CD1c-positive myeloid dendritic cell (primary cell): ENCODE measurements at regions not wholly inside any gene's neighbourhood (a gene's known extent, or its start where the extent isn't known, plus 50 kb on each side); places are given as distances from the start of the nearest gene placed in this dataset.
"Not testable (repeated sequence)": the region's sequence is repeated elsewhere in the genome, so short reads cannot be mapped to it uniquely, and the experiment has no call there.

Experiments
- DNase-seq: peaks from one replicate; pipeline ENCODE4 v3.0.0-alpha.2; 2016; ENCODE audit errors: extremely low spot score

DNA sequence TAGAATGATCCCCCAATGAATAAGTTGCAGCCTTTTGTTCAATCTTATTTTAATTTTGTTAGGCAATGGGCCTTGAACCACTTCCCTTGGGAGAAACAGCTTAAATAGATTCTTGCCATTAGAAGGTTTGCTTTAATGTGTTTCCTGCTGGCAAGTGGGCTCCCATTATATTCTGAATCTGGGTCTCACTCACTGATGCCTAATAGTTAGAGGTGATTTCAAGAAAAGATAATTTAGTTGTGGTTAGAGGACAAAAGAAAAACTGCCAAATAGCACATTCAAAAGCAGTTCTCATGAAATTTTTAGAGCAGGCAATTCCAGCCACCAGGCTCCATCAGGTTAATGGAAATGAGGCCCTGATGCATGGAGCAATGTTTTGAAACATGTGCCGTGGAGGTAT lies 362.6 kb upstream of the CHORDC1 start:
- no peak for DNase-seq

DNA sequence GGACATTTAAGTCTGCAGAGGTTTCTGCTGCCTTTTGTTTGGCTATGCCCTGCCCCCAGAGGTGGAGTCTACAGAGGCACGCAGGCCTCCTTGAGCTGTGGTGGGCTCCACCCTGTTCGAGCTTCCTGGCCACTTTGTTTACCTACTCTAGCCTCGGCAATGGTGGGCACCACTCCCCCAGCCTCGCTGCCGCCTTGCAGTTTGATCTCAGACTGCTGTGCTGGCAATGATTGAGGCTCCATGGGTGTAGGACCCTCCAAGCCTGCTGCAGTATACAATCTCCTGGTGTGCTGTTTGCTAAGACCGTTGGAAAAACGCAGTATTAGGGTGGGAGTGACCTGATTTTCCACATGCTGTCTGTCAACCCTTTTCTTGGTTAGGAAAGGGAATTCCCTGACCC lies 360.1 kb upstream of the CHORDC1 start:
- DNase-seq: not testable (repeated sequence)

DNA sequence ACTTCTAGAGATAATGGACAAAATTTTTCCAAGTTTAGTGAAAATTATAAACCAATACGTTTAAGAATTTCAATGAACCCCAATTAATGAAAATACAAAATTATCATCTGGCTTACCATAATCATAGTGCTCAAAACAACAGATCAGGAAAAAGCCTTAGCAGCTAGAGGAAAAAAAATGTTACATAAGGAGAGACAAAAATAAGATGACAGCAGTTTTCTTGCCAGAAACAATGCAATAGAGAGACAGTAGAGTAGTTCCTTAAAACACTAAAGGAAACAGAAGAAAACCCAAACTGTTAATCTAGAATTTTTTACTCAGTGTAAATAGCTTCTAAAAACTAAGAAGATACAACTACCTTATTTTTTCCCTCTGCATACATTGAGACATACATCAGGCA lies 341.7 kb upstream of the CHORDC1 start:
- no peak for DNase-seq

DNA sequence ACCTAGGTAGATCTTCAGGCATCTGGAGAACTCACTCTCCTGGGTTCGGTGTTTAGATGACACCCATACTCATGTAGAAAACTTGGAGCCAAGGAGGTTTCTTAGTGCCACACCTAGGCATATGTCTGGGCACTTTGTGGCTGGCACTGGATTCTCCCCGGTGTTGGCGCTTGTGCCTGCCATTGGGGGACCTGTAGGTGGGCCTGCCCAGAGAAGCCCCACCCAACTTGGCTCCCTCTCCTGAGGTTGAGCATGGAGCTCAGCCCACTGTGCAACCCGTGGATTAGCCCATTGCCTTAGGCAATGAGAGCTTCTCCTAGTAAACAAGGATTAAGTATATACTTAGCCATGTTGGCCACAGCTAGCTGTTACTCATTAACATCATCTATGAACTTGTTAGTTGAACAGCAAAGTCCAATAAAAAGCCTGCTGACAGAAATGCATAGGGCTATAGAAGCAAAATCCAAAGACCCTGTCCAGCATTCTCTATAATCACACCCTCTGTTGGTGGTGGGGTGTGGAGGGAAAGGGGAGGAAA lies 335.5 kb upstream of the CHORDC1 start:
- no peak for DNase-seq

DNA sequence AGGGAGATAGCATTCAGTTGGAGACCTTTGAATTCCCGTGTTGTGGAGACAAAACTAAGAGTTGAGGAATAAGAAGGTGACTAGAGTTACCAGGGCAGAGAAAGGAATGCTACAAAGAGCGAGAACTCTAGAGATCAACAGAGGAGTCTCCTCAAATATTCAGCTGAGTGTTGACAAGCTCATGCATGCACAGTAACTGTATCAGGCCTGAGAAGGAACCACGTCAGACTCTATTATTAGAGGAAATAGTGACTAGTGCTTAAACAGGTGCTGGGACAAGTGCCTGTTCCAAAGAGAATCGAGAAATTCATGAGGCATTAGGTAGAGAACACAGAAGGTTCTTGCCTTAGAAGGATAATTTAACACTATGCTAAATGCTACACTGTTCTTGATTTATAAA lies 333.8 kb upstream of the CHORDC1 start:
- DNase-seq: no peak

DNA sequence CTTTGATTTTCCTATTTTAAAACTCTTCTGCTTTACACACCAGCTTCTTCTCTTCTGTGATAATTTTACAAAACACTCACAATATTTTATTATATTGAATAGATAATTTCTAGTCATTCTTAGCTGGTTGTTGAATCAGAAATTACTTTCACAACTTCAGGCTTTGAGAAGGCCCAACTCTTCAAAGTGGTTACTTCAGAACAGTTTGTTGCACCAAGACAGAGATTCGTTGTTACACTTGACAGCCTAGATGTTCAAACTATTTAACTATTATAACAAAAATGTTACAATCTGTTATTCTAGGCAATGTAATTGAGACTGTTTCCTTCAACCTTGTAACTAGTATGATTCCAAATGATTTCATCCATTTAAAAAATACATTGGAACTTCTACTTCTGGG lies 333.2 kb upstream of the CHORDC1 start:
- no peak for DNase-seq

DNA sequence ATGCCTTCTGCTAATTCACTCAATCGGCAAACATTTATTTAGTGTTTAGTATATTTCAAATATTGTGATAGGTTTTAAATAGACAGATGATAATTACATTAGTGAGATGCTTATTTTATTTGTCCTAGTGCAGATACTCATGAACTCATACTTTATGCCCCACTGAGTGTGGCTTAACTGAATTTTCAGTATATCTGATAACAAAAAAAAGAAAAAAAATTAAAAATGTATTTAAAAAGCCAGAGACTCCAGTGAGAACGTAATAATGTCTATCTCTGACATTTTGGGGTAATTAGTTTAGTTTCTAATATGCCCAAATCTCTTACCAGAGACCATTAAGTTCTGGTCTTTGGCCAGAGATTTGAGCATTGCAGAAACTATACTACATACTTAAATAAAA lies 332.6 kb upstream of the CHORDC1 start:
- no peak for DNase-seq

DNA sequence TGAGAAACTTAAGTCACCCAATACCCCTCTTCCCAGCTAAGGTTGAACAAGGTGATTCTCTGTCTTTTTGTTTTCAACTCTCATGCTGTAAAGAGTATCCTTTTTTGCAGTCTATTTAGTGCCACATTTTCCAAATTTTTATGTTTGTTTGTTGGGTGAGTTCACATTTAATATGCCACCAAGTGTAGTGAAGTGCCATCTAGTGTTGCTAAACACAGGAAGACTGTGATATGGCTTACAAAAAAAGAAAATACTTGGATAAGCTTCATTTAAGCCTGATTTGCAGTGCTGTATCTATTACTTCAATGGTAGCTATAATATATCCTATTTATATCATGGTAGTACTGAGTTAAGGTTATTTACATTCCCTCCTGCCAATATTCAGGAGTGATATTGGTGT lies 319.2 kb upstream of the CHORDC1 start:
- DNase-seq: no peak

DNA sequence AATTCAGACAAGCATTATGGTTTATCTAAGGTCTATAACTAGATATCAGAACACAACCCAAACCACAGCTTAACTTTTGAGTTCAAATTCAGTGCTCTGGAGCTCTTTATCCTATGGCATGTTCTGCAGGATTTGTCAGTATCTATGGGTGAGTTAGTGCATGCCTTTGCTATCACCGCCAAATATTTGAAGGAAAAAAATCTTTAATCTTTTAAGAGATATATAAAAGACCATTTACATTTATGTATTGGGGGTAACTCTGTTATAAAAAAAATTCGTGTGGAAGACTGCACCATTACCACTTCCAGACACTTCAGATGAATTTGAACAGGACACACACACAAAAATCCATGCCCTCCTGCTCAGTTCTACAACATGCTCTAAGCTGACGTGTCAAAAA lies 313.5 kb upstream of the CHORDC1 start:
- no peak for DNase-seq

DNA sequence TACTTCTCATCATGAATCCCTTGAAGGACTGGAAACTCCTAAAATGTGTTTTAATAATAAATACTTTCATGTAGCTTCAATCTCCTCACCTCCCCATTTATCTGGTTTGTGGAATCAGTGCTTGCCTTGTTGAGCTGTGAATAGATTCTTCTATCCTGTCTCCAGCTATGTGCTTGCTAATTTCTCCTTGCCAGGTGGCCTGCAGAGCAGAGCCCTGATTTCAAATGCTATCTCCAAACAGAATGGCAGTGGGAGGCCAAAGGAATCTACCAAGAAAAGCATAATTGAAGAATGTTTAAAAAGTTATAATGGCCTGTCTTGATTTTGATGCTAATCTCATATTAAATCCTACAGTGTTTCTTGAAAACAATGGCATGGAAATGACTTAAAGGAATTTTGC lies 309.3 kb upstream of the CHORDC1 start:
- no peak for DNase-seq

DNA sequence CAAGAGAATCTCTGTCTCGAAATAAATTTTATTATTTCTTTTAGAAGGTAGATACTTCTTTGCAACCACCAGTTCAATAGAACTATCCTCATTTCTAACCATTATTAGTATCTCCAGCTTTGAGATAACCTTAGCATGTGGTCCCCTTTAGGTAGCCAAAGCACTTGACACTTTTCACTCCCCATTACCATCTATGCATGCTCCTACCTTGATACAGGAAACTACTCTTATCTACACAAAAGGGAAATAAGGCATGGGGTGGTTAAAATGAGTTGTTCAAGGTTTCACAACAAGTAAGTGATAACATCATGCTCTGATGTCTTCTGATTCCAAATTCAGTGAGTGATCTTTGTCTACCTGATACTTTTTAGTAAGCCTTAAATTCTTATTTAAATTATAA lies 308.2 kb upstream of the CHORDC1 start:
- DNase-seq: no peak

DNA sequence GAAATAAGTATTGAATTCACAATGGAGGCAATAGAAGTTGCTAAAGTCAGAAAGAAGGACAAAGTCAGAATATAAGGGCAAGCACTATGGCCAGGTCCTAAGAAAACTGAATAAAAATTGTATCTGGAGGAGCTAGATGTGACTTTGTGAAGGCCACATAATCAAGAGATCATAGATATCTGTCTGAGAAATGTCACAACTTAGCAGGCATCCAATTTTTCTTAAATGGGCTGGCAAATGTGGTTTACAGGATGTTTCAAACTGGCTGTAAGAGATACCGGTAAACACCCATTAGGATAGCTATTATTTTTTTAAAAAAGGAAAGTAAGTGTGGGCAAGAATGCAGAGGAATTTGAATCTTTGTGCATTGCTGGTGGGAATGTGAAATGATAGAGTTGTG lies 303.1 kb upstream of the CHORDC1 start:
- no peak for DNase-seq

DNA sequence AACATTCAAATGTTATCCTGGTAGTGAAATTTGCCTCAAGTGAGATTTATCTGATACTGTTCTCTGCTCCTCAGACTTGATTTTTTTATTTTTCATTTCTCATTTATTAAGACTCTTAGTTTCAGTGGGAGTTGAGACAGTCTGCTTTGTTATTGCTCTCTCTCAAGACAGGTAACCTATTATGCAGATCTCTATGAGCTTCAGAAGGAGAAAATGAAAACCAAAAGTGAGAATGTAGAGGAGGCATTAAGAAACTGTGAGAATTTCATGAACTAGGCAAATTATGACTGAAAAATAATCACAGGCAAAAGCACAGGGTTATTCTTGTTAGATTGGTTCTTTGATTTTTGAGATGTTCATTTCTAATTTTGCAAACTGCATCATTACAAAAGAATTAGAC lies 290.0 kb upstream of the CHORDC1 start:
- no peak for DNase-seq

DNA sequence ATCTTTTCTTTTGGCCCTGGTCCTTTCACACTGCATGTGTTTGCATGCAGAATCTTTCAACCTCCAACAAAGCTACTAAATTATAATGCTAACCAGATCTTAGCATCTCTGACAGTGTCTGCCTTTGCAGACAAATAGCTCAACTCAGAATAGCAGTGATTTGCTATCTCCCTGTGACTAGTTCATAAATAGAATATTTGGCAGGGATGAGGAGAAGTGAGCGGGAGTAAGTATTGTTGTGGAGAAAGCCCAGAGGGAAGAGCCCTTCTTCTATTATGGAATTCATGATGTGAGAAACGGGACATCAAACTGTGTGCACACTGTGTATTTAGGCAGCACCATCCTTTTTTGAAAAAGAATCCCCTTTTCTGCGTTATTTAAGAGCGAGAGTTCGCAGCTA lies 288.0 kb upstream of the CHORDC1 start:
- no peak for DNase-seq

DNA sequence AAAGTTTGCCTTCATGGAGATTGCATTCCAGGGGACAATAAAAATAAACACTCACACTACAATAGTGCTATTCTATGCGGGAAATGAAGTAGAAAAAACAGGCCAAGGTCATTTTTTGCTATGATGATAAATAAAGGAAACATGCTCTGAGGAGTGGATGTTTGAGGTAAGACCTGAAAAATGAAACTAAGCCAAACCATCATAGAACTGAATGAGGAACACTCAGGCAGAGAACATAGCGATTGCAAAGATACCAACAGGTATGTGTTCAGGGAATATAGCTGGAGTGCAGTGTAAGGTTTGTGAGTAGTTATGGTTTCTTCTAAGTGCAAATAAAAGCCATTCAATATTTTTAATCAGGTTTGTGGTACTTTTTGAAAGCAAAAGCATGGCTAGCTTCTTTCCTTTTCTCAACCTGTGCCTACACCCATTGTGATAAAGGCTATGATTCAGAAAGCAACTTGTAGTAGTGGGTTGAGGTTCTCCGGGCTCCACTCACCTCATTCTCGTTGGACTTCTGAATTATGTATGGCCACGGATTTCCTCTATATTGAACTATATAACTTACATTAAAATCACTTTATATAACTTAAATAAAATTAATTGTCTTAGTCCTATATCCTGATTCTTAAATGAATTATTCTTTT lies 278.2 kb upstream of the CHORDC1 start:
- no peak for DNase-seq

DNA sequence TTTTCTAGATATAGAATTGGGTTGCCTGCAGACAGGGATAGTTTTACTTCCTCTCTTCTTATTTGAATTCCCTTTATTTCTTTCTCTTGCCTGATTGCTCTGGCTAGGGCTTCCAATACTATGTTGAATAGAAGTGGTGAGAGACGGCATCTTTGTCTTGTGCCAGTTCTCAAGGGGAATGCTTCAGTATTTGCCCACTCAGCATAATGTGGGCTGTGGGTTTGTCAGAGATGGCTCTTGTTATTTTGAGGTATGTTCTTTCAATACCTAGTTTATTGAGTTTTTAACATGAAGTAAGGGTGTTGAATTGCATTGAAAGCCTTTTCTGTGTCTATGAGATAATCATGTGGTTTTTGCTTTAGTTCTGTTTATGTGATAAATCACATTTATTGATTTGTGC lies 273.9 kb upstream of the CHORDC1 start:
- DNase-seq: no peak

DNA sequence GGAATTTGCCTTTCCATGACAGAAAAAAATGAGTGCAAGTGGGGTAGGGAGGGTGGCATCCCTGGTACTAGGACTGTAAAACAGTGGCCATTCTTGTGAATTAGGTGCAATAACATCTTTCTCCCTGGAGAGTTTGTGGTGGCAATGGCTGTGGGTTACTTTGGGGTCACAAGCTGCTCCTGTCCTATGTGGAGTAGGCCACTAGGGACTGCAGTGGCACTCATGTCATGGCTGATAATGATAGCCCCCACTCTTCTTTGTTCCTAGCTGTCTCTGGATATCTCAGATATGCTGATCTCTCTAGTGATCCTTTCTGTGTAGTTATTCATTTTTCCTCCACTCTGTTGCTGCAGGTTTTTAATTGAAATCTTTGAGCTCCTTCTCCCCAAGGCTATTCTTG lies 270.5 kb upstream of the CHORDC1 start:
- no peak for DNase-seq

DNA sequence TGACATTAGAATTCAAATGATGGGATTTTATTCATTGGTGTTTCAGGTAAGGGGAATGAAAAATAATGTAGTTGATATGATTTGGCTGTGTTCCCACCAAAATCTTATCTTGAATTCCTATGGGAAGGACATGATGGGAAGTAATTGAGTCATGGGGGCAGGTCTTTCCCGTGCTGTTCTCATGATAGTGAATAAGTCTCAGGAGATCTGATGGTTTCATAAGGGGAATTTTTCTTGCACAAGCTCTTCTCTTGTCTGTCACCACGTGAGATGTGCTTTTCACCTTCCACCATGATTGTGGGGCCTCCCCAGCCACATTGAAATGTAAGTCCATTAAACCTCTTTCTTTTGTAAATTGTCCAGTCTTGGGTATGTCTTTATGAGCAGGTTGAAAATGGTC lies 268.6 kb upstream of the CHORDC1 start:
- no peak for DNase-seq

DNA sequence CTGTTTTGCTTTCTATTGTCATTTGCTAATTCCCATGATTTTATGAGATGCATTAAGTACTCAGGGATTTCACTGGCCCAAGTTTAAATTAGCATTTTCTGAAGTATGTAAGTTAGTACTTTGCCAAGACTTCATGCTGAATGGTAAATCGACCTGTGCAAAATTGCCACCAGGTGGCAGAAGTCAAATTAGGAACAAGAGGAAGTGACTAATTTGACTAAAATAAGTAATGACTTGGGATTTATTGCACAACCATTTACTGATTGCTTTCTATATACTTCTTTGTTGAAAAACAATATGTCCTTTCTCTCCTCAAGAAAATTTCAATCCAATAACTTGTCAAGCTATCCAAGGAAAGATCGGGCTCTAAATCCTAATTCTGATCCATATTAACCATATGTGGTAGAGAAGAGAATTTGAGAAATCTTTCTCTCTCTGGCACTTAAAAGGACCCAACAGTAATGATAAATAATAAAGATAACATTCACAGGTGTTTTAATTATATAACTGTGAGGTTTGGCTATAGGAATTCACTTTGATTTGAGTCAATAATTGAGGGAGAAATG lies 253.7 kb upstream of the CHORDC1 start:
- DNase-seq: peak; percentile 62

DNA sequence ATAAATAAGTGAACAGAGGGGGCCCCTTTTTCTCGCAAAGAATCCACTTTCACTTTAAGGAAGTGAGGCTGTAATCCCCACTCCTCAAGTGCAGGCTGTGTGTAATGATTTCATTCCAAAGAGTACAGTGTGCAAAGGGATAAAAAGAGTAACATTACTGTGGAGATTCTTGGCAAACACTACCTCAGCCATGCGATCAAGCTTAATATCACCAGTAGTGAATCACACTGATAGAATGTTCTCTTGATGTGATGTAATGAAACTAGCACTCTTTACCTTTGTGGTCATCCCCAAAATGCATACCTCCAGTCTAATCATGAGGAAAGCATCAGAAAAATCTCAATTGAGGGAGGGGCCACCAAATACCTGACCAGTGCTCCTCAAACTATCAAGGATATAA lies 246.1 kb upstream of the CHORDC1 start:
- no peak for DNase-seq

DNA sequence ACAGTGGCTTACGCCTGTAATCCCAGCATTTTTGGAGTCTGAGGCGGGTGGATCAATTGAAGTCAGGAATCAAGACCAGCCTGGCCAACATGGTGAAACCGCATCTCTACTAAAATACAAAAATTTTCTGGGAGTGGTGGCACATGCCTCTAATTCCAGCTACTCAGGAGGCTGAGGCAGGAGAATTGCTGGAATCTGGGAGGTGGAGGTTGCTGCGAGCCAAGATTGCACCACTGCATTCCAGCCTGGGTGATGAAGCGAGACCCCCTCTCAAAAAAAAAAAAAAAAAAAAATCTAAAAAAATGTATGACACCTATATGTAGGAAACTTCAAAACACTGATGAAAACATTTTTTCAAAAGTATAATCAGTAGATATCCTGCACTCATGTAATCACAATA lies 242.7 kb upstream of the CHORDC1 start:
- DNase-seq: no peak

DNA sequence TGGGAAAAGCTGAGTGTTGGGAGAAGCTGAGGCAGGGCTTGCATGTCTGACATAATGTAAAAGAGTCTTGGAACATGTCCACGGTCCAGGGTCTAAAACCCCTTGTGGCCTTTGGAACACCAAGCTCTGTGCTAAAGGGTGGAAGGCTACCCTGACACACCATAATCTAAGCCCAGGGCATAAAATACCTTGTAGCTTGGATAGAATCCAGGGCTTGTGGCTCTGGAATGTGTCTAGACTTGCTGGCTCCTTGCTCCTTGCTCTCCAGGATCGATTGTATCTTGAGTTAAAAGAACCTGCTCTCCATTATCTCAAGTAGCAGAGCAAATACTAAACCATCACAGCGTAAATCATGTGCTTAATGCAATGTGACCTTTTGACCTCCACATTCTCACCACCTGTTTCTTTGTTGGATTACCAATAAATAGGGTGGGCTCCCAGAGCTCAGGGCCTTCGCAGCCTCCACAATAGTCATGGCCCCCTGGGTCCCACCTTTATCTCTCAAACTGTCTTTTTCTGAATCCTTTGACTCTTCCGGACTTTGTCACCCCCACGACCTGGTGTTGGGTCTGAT lies 232.6 kb upstream of the CHORDC1 start:
- not testable (repeated sequence) for DNase-seq

DNA sequence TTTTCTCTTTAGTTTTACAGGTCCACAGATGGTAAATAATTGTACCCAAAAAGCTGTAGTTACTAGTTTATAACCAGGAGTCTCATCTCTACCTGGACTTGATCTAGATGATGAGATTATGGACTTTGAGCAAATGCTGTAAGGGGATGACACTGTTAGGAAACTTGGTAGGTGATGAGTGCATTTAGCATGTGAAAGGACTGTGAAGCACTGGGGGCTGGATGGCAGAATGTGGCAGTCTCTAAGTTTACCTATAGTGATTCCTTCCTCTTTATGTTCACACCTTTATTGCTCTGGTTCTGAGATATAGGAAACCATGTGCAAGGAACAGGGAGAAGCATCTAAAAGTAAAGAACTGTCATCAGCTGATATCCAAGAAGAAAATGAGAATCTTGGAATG lies 230.7 kb upstream of the CHORDC1 start:
- DNase-seq: no peak

DNA sequence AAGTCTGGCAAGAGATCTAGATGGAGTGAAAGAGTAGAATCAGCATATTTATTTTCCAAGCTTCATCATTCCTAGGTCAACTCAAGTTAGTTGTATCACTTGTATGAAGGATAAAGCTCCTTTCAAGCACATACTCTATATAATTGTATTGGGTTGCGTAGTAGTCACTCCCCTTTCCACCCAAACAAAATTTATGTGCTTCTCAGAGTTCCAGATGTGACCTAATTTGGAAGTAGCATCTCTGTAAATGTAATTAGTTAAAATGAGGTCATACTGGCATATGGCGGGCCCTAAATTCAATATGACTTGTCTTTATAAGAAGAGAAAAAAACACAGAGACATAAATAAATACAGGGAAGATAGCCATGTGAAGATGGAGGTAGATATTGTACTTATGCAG lies 226.8 kb upstream of the CHORDC1 start:
- DNase-seq: no peak
